ENCODE measurements at regions not wholly inside any gene's neighbourhood (a gene's known extent, or its start where the extent isn't known, plus 50 kb on each side); places are given as distances from the start of the nearest gene placed in this dataset.

DNA sequence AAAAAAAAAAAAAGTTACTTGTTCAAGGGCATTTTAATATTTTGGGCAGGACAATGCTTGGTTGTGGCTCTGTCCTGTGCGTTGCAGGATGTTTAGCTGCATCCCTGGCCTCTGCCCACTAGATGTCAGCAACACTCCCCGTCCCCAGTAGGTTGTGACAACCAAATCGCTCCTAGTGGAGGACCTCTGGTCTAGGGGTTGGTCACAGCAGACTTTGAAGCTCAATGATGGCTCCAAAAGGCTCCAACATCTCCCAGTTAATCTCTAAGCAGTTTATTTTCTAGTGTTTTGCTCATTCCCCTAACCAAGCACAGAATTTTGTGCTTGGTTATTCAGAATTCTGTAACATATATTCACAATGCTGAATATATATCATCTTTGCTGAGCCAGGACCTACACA, 67.0 kb downstream of the CHRNA1 start:
- H3K36me3 ChIP-seq (ENCODE audit: insufficient read depth): no peaks in the 10 kb centered on the region
- H3K79me2 ChIP-seq (ENCODE audit: insufficient read depth, low read depth): no peaks in the 10 kb centered on the region
- peaks cover 7% of the 10 kb centered on the region for H3K4me1 ChIP-seq (ENCODE audit: low read depth, poor library complexity, severe bottlenecking)
- TF ChIP-seq, protein P1, sequence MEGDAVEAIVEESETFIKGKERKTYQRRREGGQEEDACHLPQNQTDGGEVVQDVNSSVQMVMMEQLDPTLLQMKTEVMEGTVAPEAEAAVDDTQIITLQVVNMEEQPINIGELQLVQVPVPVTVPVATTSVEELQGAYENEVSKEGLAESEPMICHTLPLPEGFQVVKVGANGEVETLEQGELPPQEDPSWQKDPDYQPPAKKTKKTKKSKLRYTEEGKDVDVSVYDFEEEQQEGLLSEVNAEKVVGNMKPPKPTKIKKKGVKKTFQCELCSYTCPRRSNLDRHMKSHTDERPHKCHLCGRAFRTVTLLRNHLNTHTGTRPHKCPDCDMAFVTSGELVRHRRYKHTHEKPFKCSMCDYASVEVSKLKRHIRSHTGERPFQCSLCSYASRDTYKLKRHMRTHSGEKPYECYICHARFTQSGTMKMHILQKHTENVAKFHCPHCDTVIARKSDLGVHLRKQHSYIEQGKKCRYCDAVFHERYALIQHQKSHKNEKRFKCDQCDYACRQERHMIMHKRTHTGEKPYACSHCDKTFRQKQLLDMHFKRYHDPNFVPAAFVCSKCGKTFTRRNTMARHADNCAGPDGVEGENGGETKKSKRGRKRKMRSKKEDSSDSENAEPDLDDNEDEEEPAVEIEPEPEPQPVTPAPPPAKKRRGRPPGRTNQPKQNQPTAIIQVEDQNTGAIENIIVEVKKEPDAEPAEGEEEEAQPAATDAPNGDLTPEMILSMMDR (conservative IDR thresholded peaks at IDR 0.05; ENCODE audit: low read depth, low read length): peak; percentile 87
- H3K27ac ChIP-seq: no peak overlapping the region
- H4K20me1 ChIP-seq (ENCODE audit: insufficient read depth): no peaks in the 10 kb centered on the region
- no peaks in the 10 kb centered on the region for H3K27me3 ChIP-seq (ENCODE audit: insufficient read depth, low read depth)
- no peak overlapping the region for H3K4me3 ChIP-seq (IDR thresholded peaks at IDR 0.05; ENCODE audit: insufficient read depth, low read depth, low read length)
- H2AFZ ChIP-seq (ENCODE audit: low read depth): peak overlapping the region; percentile 7; the same call in 1 of the 2 replicates
- H3K9ac ChIP-seq: no peak overlapping the region
- no peak overlapping the region for H3K4me2 ChIP-seq

DNA sequence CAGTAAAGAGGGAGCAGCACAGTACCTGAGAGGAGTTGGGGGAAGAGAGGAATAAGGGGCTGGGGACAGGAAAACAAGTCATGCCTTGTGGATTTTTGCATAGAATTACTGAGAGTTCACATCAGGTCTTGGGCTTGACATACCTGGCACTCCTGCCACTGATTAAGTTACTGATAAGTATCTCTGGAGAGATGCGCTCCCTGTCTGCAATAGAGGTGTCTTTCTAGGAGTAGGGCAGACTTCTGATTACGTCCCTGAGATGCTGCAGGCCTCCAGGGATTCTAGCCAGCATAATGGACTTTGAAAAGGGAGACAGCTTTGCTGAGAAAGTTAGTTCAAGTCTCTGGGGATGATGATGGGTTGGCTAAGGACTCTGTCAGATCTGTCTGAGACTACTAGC, 69.4 kb downstream of the CHRNA1 start:
- Histone ChIP-seq H4K20me1 (ENCODE audit: insufficient read depth) (no peaks in the 10 kb centered on the region), H3K9ac (no peak overlapping the region), H3K4me1 (ENCODE audit: low read depth, poor library complexity, severe bottlenecking) (peaks cover 7% of the 10 kb centered on the region), H3K27me3 (ENCODE audit: insufficient read depth, low read depth) (no peaks in the 10 kb centered on the region), H3K4me3 (IDR thresholded peaks at IDR 0.05; ENCODE audit: insufficient read depth, low read depth, low read length) (no peak overlapping the region), H3K79me2 (ENCODE audit: insufficient read depth, low read depth) (no peaks in the 10 kb centered on the region), H3K36me3 (ENCODE audit: insufficient read depth) (no peaks in the 10 kb centered on the region), H3K27ac (no peak overlapping the region), H2AFZ (ENCODE audit: low read depth) (no peak overlapping the region), H3K4me2 (no peak overlapping the region)
- TF ChIP-seq, protein P1 (conservative IDR thresholded peaks at IDR 0.05; ENCODE audit: low read depth, low read length): no peak

DNA sequence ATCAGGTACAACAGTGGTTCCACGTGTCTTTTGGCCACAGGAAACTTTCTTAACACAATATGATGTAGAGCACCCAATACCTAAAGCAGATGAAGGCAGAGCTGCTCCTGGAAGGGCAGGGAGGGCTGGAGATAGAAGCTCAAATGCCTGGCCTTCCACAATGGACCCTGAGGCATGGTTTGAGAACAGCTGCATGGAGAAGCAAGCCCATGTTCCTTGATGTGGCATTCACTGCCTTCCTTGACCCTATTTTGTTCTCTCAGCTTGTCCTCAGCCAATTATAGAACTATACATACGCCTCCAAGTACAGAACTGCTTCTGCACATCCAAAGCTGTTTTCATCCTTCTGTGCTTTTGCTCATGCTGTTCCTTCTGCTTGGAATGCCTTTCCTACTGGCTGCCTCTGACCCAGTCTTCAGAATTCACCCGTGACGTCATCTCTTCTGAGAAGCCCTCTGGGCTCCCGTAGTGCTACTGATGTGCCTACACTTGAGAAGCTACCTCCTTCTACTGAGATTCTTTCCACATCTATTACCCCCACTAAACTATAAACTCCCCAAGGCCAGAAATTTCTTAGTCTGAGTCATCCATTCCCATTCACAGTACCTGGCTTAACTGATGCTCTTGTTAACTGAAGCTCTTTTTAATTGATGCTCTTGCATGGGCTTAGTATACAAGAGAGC, 69.9 kb downstream of the CHRNA1 start:
- no peak overlapping the region for H2AFZ ChIP-seq (ENCODE audit: low read depth)
- no peak overlapping the region for H3K4me2 ChIP-seq
- H3K27ac ChIP-seq: no peak overlapping the region
- H3K79me2 ChIP-seq (ENCODE audit: insufficient read depth, low read depth): no peaks in the 10 kb centered on the region
- TF ChIP-seq, protein P1 (conservative IDR thresholded peaks at IDR 0.05; ENCODE audit: low read depth, low read length): no peak
- H3K9ac ChIP-seq: no peak overlapping the region
- no peaks in the 10 kb centered on the region for H3K36me3 ChIP-seq (ENCODE audit: insufficient read depth)
- H3K4me3 ChIP-seq (IDR thresholded peaks at IDR 0.05; ENCODE audit: insufficient read depth, low read depth, low read length): no peak overlapping the region
- H4K20me1 ChIP-seq (ENCODE audit: insufficient read depth): no peaks in the 10 kb centered on the region
- H3K27me3 ChIP-seq (ENCODE audit: insufficient read depth, low read depth): no peaks in the 10 kb centered on the region
- peaks cover 7% of the 10 kb centered on the region for H3K4me1 ChIP-seq (ENCODE audit: low read depth, poor library complexity, severe bottlenecking)

DNA sequence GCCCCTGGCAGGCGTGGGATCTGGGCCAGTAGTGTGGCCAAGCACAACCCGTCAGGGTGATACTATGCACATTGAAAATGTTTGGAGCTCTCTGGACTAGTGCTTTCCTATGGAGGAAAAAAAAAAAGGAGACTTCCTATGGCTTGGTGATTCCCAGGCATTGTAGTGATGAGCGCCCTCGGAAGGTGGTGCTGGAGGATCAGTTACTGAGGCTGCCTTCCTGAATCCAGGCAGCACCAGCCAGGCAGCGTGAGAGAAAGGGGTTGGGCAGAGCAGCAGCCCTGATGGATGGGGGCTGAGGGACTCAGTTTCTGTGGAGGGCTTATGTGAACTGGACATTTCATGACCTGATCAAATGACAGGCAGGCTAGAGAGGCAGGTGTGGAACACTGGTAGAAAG, 70.9 kb downstream of the CHRNA1 start:
- H2AFZ ChIP-seq (ENCODE audit: low read depth): no peak overlapping the region
- no peak overlapping the region for H3K4me2 ChIP-seq
- H3K79me2 ChIP-seq (ENCODE audit: insufficient read depth, low read depth): no peaks in the 10 kb centered on the region
- H3K27ac ChIP-seq: no peak overlapping the region
- no peaks in the 10 kb centered on the region for H3K27me3 ChIP-seq (ENCODE audit: insufficient read depth, low read depth)
- TF ChIP-seq, protein P1 (conservative IDR thresholded peaks at IDR 0.05; ENCODE audit: low read depth, low read length): no peak
- no peak overlapping the region for H3K9ac ChIP-seq
- H3K4me3 ChIP-seq (IDR thresholded peaks at IDR 0.05; ENCODE audit: insufficient read depth, low read depth, low read length): no peak overlapping the region
- no peaks in the 10 kb centered on the region for H4K20me1 ChIP-seq (ENCODE audit: insufficient read depth)
- peaks cover 8% of the 10 kb centered on the region for H3K4me1 ChIP-seq (ENCODE audit: low read depth, poor library complexity, severe bottlenecking)
- no peaks in the 10 kb centered on the region for H3K36me3 ChIP-seq (ENCODE audit: insufficient read depth)

All from KMS-11 (cell line).